ENCODE measurements at regions not wholly inside any gene's neighbourhood (a gene's known extent, or its start where the extent isn't known, plus 50 kb on each side); places are given as distances from the start of the nearest gene placed in this dataset.
"Not testable (repeated sequence)": the region's sequence is repeated elsewhere in the genome, so short reads cannot be mapped to it uniquely, and the experiment has no call there.

- no peak for DNase-seq
These were observed 180.1 kb downstream of the SYK start for GRCh38 chr9:90981726-90982125.

DNA sequence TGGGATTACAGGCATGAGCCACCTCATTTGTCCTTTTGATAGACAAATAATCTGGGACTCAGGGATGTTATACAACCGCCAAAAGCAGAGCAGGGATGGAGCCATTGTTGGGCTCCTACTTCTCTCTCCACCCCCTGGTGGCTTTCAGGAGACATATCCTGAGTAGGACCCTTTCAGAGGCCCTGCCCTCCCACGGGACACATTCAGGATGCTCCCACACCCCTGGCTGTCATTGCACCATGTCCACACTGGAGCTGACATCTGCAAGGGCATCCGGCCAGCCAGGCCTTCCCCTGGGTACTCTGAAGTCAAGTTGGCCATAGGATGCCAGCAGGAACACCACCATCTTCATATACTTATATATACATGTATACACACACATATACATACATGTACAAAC is 181.8 kb downstream of the SYK start:
- DNase-seq, result no peak

DNA sequence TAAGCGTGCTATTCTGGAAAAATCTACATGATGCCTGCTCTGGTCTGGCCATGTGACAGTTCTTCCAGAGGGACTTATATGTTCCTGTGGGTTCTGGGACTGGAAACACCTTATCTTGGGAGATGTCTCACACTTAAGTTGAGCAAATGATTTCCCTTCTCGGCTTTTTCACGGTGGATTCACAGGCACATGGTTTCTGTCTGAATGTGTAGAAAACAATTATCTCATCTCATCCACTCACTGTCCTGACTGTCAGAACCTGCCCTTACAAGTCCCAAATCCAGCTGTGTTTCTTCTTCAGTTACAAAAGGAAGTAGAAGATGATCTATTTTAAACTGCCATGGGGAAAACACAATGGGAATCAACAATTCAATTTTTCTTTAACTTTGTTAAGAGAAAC is 184.0 kb downstream of the SYK start:
- DNase-seq, result no peak

DNA sequence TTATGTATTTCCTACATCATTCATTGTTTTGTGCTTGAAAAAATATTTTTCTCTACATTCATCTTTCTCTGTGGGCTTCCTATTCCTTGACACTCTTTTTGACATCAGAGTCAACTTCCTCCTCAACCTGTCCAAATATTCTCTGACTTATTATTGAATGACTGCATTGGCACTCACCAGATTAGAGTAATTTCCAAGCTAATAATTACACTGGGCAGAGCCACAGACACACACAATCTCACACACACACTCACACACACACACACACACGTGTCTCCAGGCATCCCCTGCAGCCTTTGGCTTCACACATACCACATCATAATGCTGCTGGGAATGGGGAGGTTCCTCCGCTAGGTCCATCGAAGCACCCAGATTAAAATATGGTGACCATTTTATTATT is 184.5 kb downstream of the SYK start:
- DNase-seq, result no peak

- no peak for DNase-seq
These were observed 185.9 kb downstream of the SYK start for GRCh38 chr9:90987566-90987965.

GRCh38 chr9:90988318-90988717 is 186.7 kb downstream of the SYK start:
- DNase-seq, result no peak

GRCh38 chr9:90991953-90992352 is 190.3 kb downstream of the SYK start:
- DNase-seq, result no peak

DNA sequence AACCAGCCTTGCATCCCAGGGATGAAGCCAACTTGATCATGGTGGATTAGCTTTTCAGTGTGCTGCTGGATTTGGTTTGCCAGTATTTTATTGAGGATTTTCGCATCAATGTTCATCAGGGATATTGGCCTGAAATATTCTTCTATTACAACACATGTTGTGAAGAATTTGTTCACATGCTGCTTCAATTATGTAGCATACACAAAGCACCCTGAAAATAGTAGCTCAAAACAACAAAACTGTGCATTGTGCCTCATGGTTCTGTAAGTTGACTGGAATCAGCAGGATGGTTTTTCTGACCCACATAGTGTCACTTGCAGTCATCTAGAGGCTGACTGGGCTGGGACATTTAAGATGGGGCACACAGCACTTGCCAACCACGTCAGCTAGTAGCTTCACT is 193.9 kb downstream of the SYK start:
- DNase-seq, result no peak

- no peak for DNase-seq
These were observed 194.8 kb downstream of the SYK start for GRCh38 chr9:90996154-90997065.

DNA sequence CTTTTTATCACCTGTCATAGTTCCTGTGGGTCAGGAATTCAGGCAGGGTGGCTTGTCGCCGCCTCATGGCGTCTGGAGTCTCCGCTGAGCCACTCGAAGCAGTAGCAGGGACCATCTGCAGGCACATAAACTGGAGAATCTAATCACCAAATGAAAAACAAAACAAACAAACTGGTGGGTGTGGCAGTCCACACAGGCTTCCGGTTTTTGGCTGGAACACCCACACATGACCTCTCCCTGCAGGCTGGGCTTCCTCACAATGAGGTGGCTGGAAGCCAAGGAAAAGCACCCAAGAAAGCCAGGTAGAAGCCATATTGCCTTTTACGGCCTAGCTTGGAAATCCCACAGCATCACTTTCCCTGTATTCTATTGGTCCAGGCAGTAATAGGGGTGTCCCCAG is 197.0 kb downstream of the SYK start:
- no peak for DNase-seq

DNA sequence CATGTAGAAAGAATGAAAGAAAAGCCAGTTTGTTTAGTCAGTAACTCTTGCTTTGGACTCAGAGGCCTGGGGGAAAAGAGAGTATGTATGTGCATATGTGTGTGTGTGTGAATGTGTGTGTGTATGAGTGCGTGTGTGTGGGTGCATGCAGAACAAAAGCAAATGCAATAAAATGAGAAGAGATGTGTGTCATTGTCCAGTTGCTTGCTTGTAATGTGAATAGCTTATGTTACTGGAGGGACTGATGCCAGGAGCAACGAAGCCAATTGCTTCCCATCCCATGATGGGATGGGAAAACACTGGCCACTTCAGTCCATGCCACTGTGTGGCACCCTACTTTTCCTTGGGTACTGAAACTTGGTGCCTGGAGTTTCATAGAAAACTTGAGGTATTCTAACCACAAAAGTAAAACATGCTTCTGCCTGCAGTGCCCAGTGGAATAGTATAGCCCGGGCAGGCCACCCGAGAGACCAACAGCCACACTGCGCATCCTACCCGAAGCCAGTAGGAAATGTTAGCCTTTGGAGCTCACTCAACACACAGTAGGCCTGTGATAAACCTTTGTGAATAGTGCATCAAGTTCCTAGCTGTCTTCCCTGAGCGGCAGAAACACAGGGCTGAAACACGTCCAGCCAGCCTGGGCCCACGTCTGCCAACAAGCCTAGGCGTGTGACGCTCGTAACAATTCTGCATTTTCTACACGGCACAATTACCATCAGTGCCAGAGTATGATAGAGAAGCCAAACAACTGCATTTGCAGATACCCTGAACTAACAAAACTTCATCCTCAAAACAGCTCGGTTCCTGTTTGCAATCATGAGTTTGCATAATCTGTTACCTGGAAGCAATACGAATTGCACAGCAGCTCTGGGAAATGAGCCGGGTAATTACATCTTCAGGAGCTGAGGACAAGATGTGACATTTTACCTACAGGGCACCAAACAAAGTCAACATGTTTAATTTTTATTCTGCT is 198.1 kb downstream of the SYK start:
- DNase-seq, result peak; percentile 65

GRCh38 chr9:91001146-91001611 is 199.6 kb downstream of the SYK start:
- peak; percentile 93 for DNase-seq

DNA sequence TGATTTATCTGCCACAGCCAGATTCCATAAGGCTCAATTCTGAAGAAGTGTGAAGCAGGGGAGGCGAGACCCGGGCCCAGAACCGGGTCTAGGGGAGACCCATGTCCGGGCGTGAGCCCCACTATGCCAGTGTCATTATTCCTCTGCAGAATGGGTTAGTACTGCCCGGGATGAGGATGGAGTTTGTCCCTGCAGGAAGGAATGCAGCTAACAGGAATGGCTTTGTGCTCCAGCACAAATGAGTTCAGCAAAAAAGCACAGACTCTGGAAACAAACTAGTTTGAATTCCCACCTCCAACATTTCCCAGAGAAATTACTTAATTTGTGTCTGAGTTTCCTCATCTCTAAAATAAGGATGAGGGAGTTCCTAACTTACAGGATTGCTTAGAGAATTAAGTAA is 202.9 kb downstream of the SYK start:
- DNase-seq, result no peak

GRCh38 chr9:91004992-91005391 is 203.4 kb downstream of the SYK start:
- no peak for DNase-seq

DNA sequence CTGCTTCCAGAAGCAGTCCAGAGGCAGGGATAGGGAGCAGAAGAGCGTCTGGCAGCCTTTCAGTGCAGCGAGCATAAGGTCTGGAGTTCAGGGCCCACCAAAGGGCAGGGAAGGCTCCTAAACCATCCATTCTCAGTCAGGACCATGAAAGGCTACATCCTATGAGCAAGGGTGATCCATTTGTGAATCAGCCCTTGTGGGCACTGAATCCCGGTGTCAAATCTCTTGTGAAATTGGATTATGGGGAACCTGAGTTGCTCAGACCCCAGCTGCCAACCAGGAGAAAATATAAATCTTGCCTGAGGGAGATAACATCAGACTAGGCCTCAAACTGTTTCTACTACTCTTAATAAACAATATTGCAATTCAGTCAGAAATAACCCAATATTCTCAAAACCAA is 204.4 kb downstream of the SYK start:
- no peak for DNase-seq

DNA sequence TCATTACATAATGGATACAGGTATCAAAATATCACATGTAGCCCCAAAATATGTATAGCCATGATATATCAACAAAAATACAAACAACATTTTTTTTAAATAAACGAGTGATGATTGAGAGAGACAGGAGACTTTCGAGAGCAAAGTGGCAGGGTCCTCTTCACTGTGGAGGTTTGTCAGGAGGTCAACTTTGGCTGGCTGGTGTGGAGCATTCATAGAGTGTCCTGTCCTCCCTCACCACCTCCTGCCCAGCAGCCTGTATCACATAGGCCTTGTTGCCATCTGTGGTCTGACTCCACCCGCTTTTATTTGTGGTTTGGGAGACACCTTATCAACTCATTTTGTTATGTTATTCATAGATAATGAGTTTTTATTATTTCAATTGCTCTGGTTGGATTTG is 206.9 kb downstream of the SYK start:
- no peak for DNase-seq

GRCh38 chr9:91011891-91012290 is 210.3 kb downstream of the SYK start:
- no peak for DNase-seq

GRCh38 chr9:91012933-91013841 is 211.6 kb downstream of the SYK start:
- DNase-seq, result no peak

DNA sequence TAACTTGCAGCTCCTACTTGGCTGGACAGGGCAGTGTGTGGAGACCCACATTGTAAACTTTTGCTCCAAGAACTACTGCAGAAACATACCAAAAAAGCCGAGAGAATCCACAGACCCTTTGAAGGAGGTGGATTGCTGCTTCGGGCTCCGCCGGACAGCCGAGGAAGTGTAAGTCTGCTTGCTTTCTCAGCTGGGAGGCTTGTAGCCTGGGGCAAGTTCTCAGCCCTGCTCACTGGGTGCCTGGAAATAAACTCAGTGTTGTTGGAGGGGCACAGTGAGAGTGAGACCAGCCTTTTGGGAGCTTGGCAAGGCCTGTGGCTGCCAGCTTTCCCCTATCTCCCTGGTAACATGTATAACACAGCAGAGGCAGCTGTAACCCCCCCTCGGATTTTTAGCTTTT is 215.6 kb downstream of the SYK start:
- peak; percentile 61 for DNase-seq

GRCh38 chr9:91019871-91020270 is 218.3 kb downstream of the SYK start:
- not testable (repeated sequence) for DNase-seq

- not testable (repeated sequence) for DNase-seq
These were observed 220.0 kb downstream of the SYK start for GRCh38 chr9:91021656-91022055.

- DNase-seq, result no peak
These were observed 222.1 kb downstream of the SYK start for GRCh38 chr9:91023741-91024140.

DNA sequence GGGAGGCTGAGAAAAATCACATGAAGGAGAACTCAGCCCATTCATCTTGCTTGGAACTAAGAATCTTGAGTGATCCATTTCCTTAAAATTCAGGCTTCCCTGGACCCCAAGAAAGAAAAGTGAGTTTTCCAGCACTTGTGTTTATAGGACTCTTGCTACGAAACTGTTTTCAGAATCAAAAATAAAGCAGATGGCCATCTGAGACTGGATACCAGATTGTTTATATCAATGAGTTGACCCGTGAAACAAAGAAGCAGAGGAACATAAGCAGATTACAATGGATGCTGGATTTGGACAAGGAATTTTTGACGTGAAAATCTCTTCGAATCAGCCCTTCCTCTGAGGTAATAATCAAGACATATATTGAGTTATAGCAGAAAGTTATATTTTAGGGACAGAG is 223.2 kb downstream of the SYK start:
- no peak for DNase-seq

Data from NCI-H345 (cell line).